GM23338 (cell line): ENCODE measurements at regions not wholly inside any gene's neighbourhood (a gene's known extent, or its start where the extent isn't known, plus 50 kb on each side); places are given as distances from the start of the nearest gene placed in this dataset.

Experiments used
- ATAC-seq: fragments of 200-7000 bp; cut with Tn5 transposase; 3 replicates; pipeline ENCODE4 v1.9.1; 2020
- DNase-seq: peaks from one replicate; pipeline ENCODE4 v3.0.0-alpha.2; 2015; ENCODE audit warnings: low spot score
- H2AFZ ChIP-seq: fragments of 200-600 bp; sonication (generic); 2 replicates; pipeline ENCODE4 v1.8.0; 2016; ENCODE audit warnings: antibody characterized with exemption, mild to moderate bottlenecking, moderate library complexity
- H3F3A ChIP-seq: fragments of 200-600 bp; sonication (generic); replicated peaks from 2 replicates; pipeline ENCODE4 v1.8.0; 2017; ENCODE audit warnings: antibody characterized with exemption, mixed run types, low read depth
- H3K27ac ChIP-seq: fragments of 200-600 bp; sonication (generic); 2 replicates; pipeline ENCODE4 v1.6.1; 2016; ENCODE audit warnings: low read depth
- H3K27me3 ChIP-seq: fragments of 200-600 bp; sonication (generic); 2 replicates; pipeline ENCODE4 v1.8.0; 2016; ENCODE audit warnings: mild to moderate bottlenecking, mixed run types, moderate library complexity; ENCODE audit not compliant: insufficient read depth
- H3K36me3 ChIP-seq: fragments of 200-600 bp; sonication (generic); 2 replicates; pipeline ENCODE4 v1.8.0; 2016; ENCODE audit warnings: mild to moderate bottlenecking; ENCODE audit not compliant: insufficient read depth
- H3K4me1 ChIP-seq: fragments of 200-600 bp; sonication (generic); 2 replicates; pipeline ENCODE4 v1.8.0; 2016; ENCODE audit warnings: mild to moderate bottlenecking, moderate library complexity; ENCODE audit not compliant: insufficient read depth
- H3K4me2 ChIP-seq: fragments of 200-600 bp; sonication (generic); 2 replicates; pipeline ENCODE4 v1.7.1; 2017; ENCODE audit warnings: mixed run types
- H3K4me3 ChIP-seq: fragments of 200-600 bp; sonication (generic); 2 replicates; pipeline ENCODE4 v1.6.1; 2016; ENCODE audit warnings: mixed run types
- H3K79me2 ChIP-seq: fragments of 200-600 bp; sonication (generic); replicated peaks from 2 replicates; pipeline ENCODE4 v1.8.0; 2017; ENCODE audit warnings: mild to moderate bottlenecking; ENCODE audit not compliant: insufficient read depth
- H3K9me2 ChIP-seq: fragments of 200-600 bp; sonication (generic); 2 replicates; pipeline ENCODE4 v1.8.0; 2017; ENCODE audit not compliant: insufficient read depth
- H4K20me1 ChIP-seq: fragments of 200-600 bp; sonication (generic); replicated peaks from 2 replicates; pipeline ENCODE4 v1.8.0; 2017; ENCODE audit warnings: mild to moderate bottlenecking; ENCODE audit not compliant: insufficient read depth
- H3K27ac Mint-ChIP-seq: 2 replicates; pipeline ENCODE4 v1.8.0; 2020; ENCODE audit warnings: inconsistent platforms, mild to moderate bottlenecking, moderate library complexity, mixed read lengths
- H3K27me3 Mint-ChIP-seq: 3 replicates; pipeline ENCODE4 v1.8.0; 2022; ENCODE audit warnings: low read depth, mild to moderate bottlenecking, moderate library complexity, mixed read lengths, inconsistent platforms; ENCODE audit not compliant: insufficient read depth, poor library complexity
- H3K36me3 Mint-ChIP-seq: 3 replicates; pipeline ENCODE4 v1.8.0; 2021; ENCODE audit warnings: low read depth, mild to moderate bottlenecking, inconsistent platforms, moderate library complexity, mixed read lengths
- H3K4me1 Mint-ChIP-seq: 3 replicates; pipeline ENCODE4 v1.8.0; 2020; ENCODE audit warnings: mild to moderate bottlenecking, inconsistent platforms, mixed read lengths
- H3K4me3 Mint-ChIP-seq: 3 replicates; pipeline ENCODE4 v1.8.0; 2021; ENCODE audit warnings: moderate library complexity, mild to moderate bottlenecking, inconsistent platforms, mixed read lengths
- H3K9me3 Mint-ChIP-seq: 3 replicates; pipeline ENCODE4 v1.8.0; 2020; ENCODE audit warnings: moderate library complexity, mild to moderate bottlenecking, inconsistent platforms, mixed read lengths
- CREB1 ChIP-seq: fragments of 250-450 bp; sonication (Bioruptor Pico); IDR thresholded peaks from 2 replicates; pipeline ENCODE4 v1.5.0; 2020; ENCODE audit warnings: low read depth, mild to moderate bottlenecking, moderate library complexity
- CTCF ChIP-seq, 2 experiments: fragments of 200-600 bp in 1 of 2; sonication (generic) in 1 of 2; conservative IDR thresholded peaks; 2 replicates each; pipeline versions ENCODE4 v1.5.1 to v1.6.1; 2016 to 2017; ENCODE audit warnings: antibody characterized with exemption in 2 of 2, low read depth in 2 of 2, mild to moderate bottlenecking in 2 of 2, moderate library complexity in 1 of 2
- EZH2phosphoT487 ChIP-seq: fragments of 200-600 bp; sonication (generic); IDR thresholded peaks from one replicate; pipeline ENCODE4 v1.8.1; 2018; ENCODE audit warnings: antibody characterized with exemption; ENCODE audit not compliant: unreplicated experiment
- JUNB ChIP-seq: IDR thresholded peaks from one replicate; pipeline ENCODE4 v1.6.1; 2016; ENCODE audit warnings: antibody characterized with exemption; ENCODE audit not compliant: unreplicated experiment
- NANOG ChIP-seq: IDR thresholded peaks from 2 replicates; pipeline ENCODE4 v1.6.1; 2016; ENCODE audit warnings: antibody characterized with exemption, borderline replicate concordance
- POLR2AphosphoS5 ChIP-seq: IDR thresholded peaks from 2 replicates; pipeline ENCODE4 v1.6.1; 2016; ENCODE audit warnings: antibody characterized with exemption, low read depth
- STAT1 ChIP-seq: IDR thresholded peaks from one replicate; pipeline ENCODE4 v1.6.1; 2016; ENCODE audit warnings: antibody characterized with exemption; ENCODE audit not compliant: unreplicated experiment
- TF ChIP-seq, protein P1 (sequence below): IDR thresholded peaks from one replicate; pipeline ENCODE4 v1.6.1; 2018; ENCODE audit warnings: antibody characterized with exemption; ENCODE audit not compliant: unreplicated experiment

- no peaks in the 10 kb centered on the region for H3K27me3 Mint-ChIP-seq
Observed at GRCh38 chr15:98382139-98382538, 266.2 kb upstream of the IGF1R start.

DNA sequence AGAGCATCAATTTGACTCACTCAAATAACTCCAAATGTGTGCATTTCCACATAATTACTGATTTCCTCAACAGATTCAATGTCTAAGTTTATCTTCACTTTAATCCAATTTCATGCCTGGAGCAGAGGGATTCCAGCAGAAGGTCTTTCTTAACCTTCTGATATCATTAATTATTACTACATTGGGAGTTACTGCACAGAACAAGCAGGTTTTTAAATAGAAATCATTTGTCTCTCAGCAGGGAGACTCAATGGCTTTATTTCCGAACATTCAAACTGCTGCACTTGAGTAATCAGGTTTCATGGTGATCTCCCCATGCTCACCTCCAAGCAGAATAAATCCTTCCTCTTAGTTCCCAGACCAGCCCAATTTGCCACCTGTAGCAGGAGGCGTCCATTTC is 264.8 kb upstream of the IGF1R start:
- no peak for TF ChIP-seq EZH2phosphoT487

More at GRCh38 chr15:98382139-98382538, 266.2 kb upstream of the IGF1R start:
- H3K9me3 Mint-ChIP-seq = peaks cover 12% of the 10 kb centered on the region
- DNase-seq = peak; percentile 75
- H3K4me3 ChIP-seq = no peak overlapping the region
- no peak overlapping the region for H3K4me2 ChIP-seq
- TF ChIP-seq, protein P1, sequence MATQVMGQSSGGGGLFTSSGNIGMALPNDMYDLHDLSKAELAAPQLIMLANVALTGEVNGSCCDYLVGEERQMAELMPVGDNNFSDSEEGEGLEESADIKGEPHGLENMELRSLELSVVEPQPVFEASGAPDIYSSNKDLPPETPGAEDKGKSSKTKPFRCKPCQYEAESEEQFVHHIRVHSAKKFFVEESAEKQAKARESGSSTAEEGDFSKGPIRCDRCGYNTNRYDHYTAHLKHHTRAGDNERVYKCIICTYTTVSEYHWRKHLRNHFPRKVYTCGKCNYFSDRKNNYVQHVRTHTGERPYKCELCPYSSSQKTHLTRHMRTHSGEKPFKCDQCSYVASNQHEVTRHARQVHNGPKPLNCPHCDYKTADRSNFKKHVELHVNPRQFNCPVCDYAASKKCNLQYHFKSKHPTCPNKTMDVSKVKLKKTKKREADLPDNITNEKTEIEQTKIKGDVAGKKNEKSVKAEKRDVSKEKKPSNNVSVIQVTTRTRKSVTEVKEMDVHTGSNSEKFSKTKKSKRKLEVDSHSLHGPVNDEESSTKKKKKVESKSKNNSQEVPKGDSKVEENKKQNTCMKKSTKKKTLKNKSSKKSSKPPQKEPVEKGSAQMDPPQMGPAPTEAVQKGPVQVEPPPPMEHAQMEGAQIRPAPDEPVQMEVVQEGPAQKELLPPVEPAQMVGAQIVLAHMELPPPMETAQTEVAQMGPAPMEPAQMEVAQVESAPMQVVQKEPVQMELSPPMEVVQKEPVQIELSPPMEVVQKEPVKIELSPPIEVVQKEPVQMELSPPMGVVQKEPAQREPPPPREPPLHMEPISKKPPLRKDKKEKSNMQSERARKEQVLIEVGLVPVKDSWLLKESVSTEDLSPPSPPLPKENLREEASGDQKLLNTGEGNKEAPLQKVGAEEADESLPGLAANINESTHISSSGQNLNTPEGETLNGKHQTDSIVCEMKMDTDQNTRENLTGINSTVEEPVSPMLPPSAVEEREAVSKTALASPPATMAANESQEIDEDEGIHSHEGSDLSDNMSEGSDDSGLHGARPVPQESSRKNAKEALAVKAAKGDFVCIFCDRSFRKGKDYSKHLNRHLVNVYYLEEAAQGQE = no peak
- TF ChIP-seq JUNB = no peak
- TF ChIP-seq CTCF (conservative IDR thresholded peaks at IDR 0.05; ENCODE audit: low read depth in 2 of 2) = peak; percentile 61 to 85
- no peak for TF ChIP-seq POLR2AphosphoS5
- no peak for TF ChIP-seq NANOG
- no peak for TF ChIP-seq CREB1 (CRISPR knock-in tag)
- TF ChIP-seq STAT1 = no peak
- ATAC-seq = peak; percentile 93
- H3K4me3 Mint-ChIP-seq = no peak overlapping the region
- H4K20me1 ChIP-seq = no peaks in the 10 kb centered on the region
- no peaks in the 10 kb centered on the region for H3K79me2 ChIP-seq
- H3F3A ChIP-seq = no peaks in the 10 kb centered on the region
- peaks cover 8% of the 10 kb centered on the region; the same call in 1 of the 3 replicates for H3K36me3 Mint-ChIP-seq
- H3K4me1 ChIP-seq = no peaks in the 10 kb centered on the region
- no peak overlapping the region for H3K27ac Mint-ChIP-seq
- no peak overlapping the region for H3K27ac ChIP-seq
- peaks cover 3% of the 10 kb centered on the region; the same call in 1 of the 2 replicates for H3K9me2 ChIP-seq
- no peaks in the 10 kb centered on the region for H3K36me3 ChIP-seq
- H2AFZ ChIP-seq = no peak overlapping the region
- no peaks in the 10 kb centered on the region for H3K27me3 ChIP-seq
- peaks cover 4% of the 10 kb centered on the region; the same call in 2 of the 3 replicates for H3K4me1 Mint-ChIP-seq

More for the DNA sequence above, 264.8 kb upstream of the IGF1R start:
- H3K27me3 ChIP-seq = no peaks in the 10 kb centered on the region
- no peaks in the 10 kb centered on the region for H3F3A ChIP-seq
- Mint-ChIP-seq H3K4me1 (peaks cover 6% of the 10 kb centered on the region; the same call in 2 of the 3 replicates), H3K4me3 (no peak overlapping the region), H3K9me3 (peaks cover 8% of the 10 kb centered on the region), H3K36me3 (peaks cover 4% of the 10 kb centered on the region; the same call in 1 of the 3 replicates), H3K27me3 (no peaks in the 10 kb centered on the region), H3K27ac (no peak overlapping the region)
- no peaks in the 10 kb centered on the region for H3K36me3 ChIP-seq
- H3K79me2 ChIP-seq = no peaks in the 10 kb centered on the region
- H3K4me2 ChIP-seq = no peak overlapping the region
- ATAC-seq (no peak), DNase-seq (no peak)
- H3K27ac ChIP-seq = no peak overlapping the region
- no peak overlapping the region for H3K4me3 ChIP-seq
- no peaks in the 10 kb centered on the region for H3K4me1 ChIP-seq
- H3K9me2 ChIP-seq = peaks cover 3% of the 10 kb centered on the region; the same call in 1 of the 2 replicates
- H4K20me1 ChIP-seq = no peaks in the 10 kb centered on the region
- no peak overlapping the region for H2AFZ ChIP-seq
